ENCODE measurements at regions not wholly inside any gene's neighbourhood (a gene's known extent, or its start where the extent isn't known, plus 50 kb on each side); places are given as distances from the start of the nearest gene placed in this dataset.

DNA sequence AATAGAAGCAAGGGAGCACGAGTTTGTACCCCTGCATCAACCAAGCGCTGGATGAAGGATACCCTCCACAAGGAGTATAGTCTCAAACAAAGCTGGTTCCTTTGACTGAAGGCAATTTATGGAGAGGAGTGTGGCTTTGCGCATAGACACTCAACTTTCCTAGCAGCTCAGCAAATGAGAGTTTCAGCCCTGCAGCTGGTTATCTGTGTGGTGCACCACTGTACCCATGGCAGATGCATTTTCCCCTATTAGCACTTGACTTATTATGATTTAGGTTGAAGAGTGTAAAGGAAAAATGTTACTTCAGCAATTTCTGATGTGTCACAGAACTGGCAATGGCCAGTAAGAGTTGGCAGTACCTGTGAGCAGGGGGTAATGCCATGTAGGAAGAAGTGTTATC, 440.1 kb upstream of the LINC00305 start:
- TF ChIP-seq, protein P1, sequence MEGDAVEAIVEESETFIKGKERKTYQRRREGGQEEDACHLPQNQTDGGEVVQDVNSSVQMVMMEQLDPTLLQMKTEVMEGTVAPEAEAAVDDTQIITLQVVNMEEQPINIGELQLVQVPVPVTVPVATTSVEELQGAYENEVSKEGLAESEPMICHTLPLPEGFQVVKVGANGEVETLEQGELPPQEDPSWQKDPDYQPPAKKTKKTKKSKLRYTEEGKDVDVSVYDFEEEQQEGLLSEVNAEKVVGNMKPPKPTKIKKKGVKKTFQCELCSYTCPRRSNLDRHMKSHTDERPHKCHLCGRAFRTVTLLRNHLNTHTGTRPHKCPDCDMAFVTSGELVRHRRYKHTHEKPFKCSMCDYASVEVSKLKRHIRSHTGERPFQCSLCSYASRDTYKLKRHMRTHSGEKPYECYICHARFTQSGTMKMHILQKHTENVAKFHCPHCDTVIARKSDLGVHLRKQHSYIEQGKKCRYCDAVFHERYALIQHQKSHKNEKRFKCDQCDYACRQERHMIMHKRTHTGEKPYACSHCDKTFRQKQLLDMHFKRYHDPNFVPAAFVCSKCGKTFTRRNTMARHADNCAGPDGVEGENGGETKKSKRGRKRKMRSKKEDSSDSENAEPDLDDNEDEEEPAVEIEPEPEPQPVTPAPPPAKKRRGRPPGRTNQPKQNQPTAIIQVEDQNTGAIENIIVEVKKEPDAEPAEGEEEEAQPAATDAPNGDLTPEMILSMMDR (IDR thresholded peaks at IDR 0.05; ENCODE audit: insufficient read depth, low read length, poor library complexity, severe bottlenecking) = no peak
- no peak for TF ChIP-seq EZH2phosphoT487 (conservative IDR thresholded peaks at IDR 0.05; ENCODE audit: low read length)

Data from SU-DHL-6 (cell line).